Effector CD4-positive, alpha-beta T cell (primary cell): ENCODE measurements at regions not wholly inside any gene's neighbourhood (a gene's known extent, or its start where the extent isn't known, plus 50 kb on each side); places are given as distances from the start of the nearest gene placed in this dataset.
"Not testable (repeated sequence)": the region's sequence is repeated elsewhere in the genome, so short reads cannot be mapped to it uniquely, and the experiment has no call there.

ENCODE experiments used
- DNase-seq: peaks from one replicate; pipeline ENCODE4 v3.0.0-alpha.2; 2020

- peak; percentile 9 for DNase-seq
These were observed 65.2 kb downstream of the CCDC195 start for GRCh38 chr2:224650815-224651439.

DNA sequence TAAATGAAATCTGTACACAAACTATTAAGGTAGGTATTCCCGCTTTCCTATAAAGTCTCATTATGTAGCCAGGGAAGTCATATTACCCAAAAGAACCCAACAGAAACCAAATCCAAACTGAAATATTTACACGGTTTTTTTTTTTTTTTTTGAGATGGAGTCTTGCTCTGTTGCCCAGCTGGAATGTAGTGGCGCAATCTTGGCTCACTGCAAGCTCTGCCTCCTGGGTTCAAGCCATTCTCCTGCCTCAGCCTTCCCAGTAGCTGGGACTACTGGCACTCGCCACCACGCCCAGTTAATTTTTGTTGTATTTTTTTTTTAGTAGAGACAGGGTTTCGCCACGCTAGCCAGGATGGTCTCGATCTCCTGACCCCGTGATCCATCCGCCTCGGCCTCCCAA, 62.5 kb upstream of the CUL3 start:
- not testable (repeated sequence) for DNase-seq

- DNase-seq: no peak
These were observed 61.2 kb upstream of the CUL3 start for GRCh38 chr2:224646242-224646846.

- no peak for DNase-seq
These were observed 60.6 kb upstream of the CUL3 start for GRCh38 chr2:224645722-224646121.

DNA sequence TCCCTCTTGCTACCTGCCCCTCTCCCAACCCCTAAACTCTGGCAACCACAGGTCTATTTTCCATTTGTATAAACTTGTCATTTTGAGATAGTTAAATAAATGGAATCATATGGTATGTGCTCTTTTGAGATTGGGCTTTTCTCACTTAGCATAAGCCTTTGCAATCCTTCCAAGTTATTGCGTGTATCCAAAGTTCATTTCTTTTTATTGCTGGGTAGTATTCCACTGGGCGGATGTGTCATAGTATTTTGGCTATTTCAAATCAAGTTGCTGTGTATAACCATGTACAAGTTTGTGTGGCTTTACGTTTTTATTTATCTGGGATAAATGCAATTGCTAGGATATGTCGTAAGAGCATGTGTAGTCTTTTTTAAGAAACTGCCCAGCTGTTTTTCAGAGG, 55.5 kb upstream of the CUL3 start:
- no peak for DNase-seq

GRCh38 chr2:224638301-224638823, 53.2 kb upstream of the CUL3 start:
- no peak for DNase-seq
